ENCODE measurements at regions not wholly inside any gene's neighbourhood (a gene's known extent, or its start where the extent isn't known, plus 50 kb on each side); places are given as distances from the start of the nearest gene placed in this dataset.

- Histone ChIP-seq H4K20me1 (replicated peaks in 1 of 2; ENCODE audit: control insufficient read depth in 1 of 2, insufficient read depth in 2 of 2, low read length in 2 of 2) (no peaks in the 10 kb centered on the region), H3K79me1 (ENCODE audit: low read depth, low read length) (no peaks in the 10 kb centered on the region), H2BK120ac (replicated peaks; ENCODE audit: low read depth, low read length) (no peak overlapping the region), H2BK5ac (ENCODE audit: low read depth, low read length) (no peak overlapping the region), H3K4me1 (replicated peaks in 1 of 4; ENCODE audit: control insufficient read depth in 3 of 4, insufficient read depth in 4 of 4, low read length in 3 of 4) (peaks cover 0 to 3% (median 0%) of the 10 kb centered on the region in 4 experiments; a peak in 2 of 7 replicates), H3K18ac (ENCODE audit: extremely low read depth, low read length) (no peak overlapping the region), H3K36me3 (ENCODE audit: control insufficient read depth in 2 of 4, insufficient read depth in 4 of 4, low read length in 3 of 4) (no peaks in the 10 kb centered on the region), H2BK15ac (ENCODE audit: low read length) (no peak overlapping the region), H3K14ac (ENCODE audit: insufficient read length) (no peak overlapping the region), H3K79me2 (ENCODE audit: control insufficient read depth in 1 of 2, insufficient read depth in 2 of 2, low read length in 2 of 2) (no peaks in the 10 kb centered on the region), H3K4me2 (ENCODE audit: insufficient read depth in 1 of 2, low read depth in 2 of 2, low read length in 2 of 2) (no peak overlapping the region), H4K5ac (ENCODE audit: insufficient read length, low read depth, low read length) (no peak overlapping the region), H3K23ac (ENCODE audit: insufficient read length) (no peak overlapping the region), H2BK20ac (ENCODE audit: low read length) (no peak overlapping the region), H3K4ac (replicated peaks; ENCODE audit: insufficient read length, low read depth, low read length) (no peak overlapping the region), H4K91ac (replicated peaks; ENCODE audit: insufficient read length, low read length) (no peak overlapping the region), H3K9ac (replicated peaks in 1 of 4; ENCODE audit: extremely low read depth in 1 of 4, low read depth in 3 of 4, low read length in 3 of 4) (no peak overlapping the region), H3K27ac (ENCODE audit: low read depth, low read length) (no peak overlapping the region), H2BK12ac (ENCODE audit: low read depth, low read length) (no peak overlapping the region), H2AFZ (ENCODE audit: low read length) (no peak overlapping the region), H2AK5ac (ENCODE audit: low read depth, low read length) (no peak overlapping the region), H4K8ac (ENCODE audit: extremely low read depth, insufficient read depth, low read length) (no peak overlapping the region), H3K4me3 (ENCODE audit: extremely low read depth in 1 of 4, insufficient read depth in 2 of 4, low read depth in 3 of 4, low read length in 4 of 4) (no peak overlapping the region), H3K56ac (replicated peaks; ENCODE audit: insufficient read length, low read depth, low read length) (no peak overlapping the region), H3K23me2 (ENCODE audit: low read depth, low read length) (no peaks in the 10 kb centered on the region; the same call in 1 of the 2 replicates), H3K9me3 (ENCODE audit: insufficient read depth in 2 of 2, low read depth in 1 of 2, low read length in 1 of 2) (no peaks in the 10 kb centered on the region), H3K27me3 (replicated peaks in 1 of 4; ENCODE audit: control insufficient read depth in 3 of 4, extremely low read depth in 1 of 4, insufficient read depth in 3 of 4, low read length in 3 of 4) (peaks cover 0 to 1% (median 0%) of the 10 kb centered on the region in 4 experiments; a peak in 1 of 7 replicates)
- 93% methylated on average over 1 of the region's 1 CpG; no CpG with 5 or more reads in 1 of the 2 experiments for WGBS, 2 experiments (ENCODE audit: extremely low coverage in 1 of 2, insufficient coverage in 1 of 2, insufficient read length in 1 of 2, insufficient replicate concordance in 2 of 2, low coverage in 1 of 2, low lambda C conversion rate in 2 of 2, missing lambda C conversion rate in 1 of 2)
- DNase-seq (ENCODE audit: low read depth in 1 of 2, low spot score in 2 of 2) = no peak
- CTCF ChIA-PET (ENCODE audit: partially characterized antibody) = no interaction called here
- FAIRE-seq = no peak
- POLR2A ChIA-PET (ENCODE audit: partially characterized antibody) = no interaction called here
- TF ChIP-seq NANOG (IDR thresholded peaks at IDR 0.05; ENCODE audit: insufficient read depth, low read depth, low read length, poor library complexity, severe bottlenecking) (no peak), SIRT6 (IDR thresholded peaks at IDR 0.05; ENCODE audit: low read length) (no peak), SRF (IDR thresholded peaks at IDR 0.05; ENCODE audit: low read depth, low read length) (no peak), POLR2AphosphoS5 (IDR thresholded peaks at IDR 0.05; ENCODE audit: low read depth, low read length) (no peak), RAD21 (IDR thresholded peaks at IDR 0.05 in 1 of 2, conservative IDR thresholded peaks at IDR 0.05 in 1 of 2; ENCODE audit: low read depth in 2 of 2, low read length in 2 of 2) (no peak), HDAC6 (IDR thresholded peaks at IDR 0.05; ENCODE audit: low read depth, low read length) (no peak), HDAC2 (IDR thresholded peaks at IDR 0.05; ENCODE audit: borderline replicate concordance in 1 of 2, low read depth in 2 of 2, low read length in 2 of 2) (no peak), EZH2 (IDR thresholded peaks at IDR 0.05; ENCODE audit: low read depth, low read length, severe bottlenecking) (no peak), CBX8 (IDR thresholded peaks at IDR 0.05; ENCODE audit: borderline replicate concordance, low read depth, low read length) (no peak)
Measured at GRCh38 chr20:11103866-11104265, 430.1 kb upstream of the JAG1 start.

All from H1 (cell line).